HFF-Myc (cell line): ENCODE measurements at regions not wholly inside any gene's neighbourhood (a gene's known extent, or its start where the extent isn't known, plus 50 kb on each side); places are given as distances from the start of the nearest gene placed in this dataset.

Experiments used
- DNase-seq: peaks from one replicate; pipeline ENCODE4 v3.0.0-alpha.2; 2011; ENCODE audit warnings: low read depth; ENCODE audit errors: extremely low read depth
- H3K4me3 ChIP-seq: replicated peaks from 2 replicates; pipeline ENCODE4 v1.5.1; 2011; ENCODE audit warnings: low read depth, mild to moderate bottlenecking, control low read depth, low read length
- CTCF ChIP-seq: IDR thresholded peaks from 2 replicates; pipeline ENCODE4 v1.5.1; 2012; ENCODE audit warnings: mild to moderate bottlenecking, low read depth, low read length, control low read depth; ENCODE audit errors: missing control alignments

- H3K4me3 ChIP-seq, result no peak overlapping the region
- no peak for DNase-seq
- TF ChIP-seq CTCF, result no peak
Measured at GRCh38 chr6:66687611-66688140, 980.6 kb upstream of the EYS start.

- no peak overlapping the region for H3K4me3 ChIP-seq
- no peak for TF ChIP-seq CTCF
- DNase-seq, result no peak
Measured at GRCh38 chr6:66675906-66676305, 968.9 kb upstream of the EYS start.

DNA sequence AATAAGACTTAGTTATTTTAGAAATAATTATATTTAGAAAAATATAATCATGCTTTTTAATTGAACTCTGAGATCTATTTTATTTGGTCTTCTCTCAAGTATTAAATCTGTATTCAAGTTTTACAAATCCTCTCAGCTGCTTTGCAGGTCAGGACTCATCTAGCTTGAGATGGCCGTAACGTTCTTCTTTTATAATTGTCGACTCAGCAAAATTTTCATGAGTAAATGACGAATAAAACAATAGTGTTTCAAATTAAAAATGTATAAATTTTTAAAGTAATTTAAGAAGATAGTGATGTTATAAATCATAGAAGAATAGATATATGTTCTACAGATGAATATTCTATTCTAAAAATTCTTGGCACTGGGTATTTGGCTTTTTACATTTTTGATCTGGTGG lies 957.1 kb upstream of the EYS start:
- no peak overlapping the region for H3K4me3 ChIP-seq
- no peak for DNase-seq
- TF ChIP-seq CTCF, result no peak

GRCh38 chr6:66662721-66663507 lies 955.9 kb upstream of the EYS start:
- no peak overlapping the region for H3K4me3 ChIP-seq
- no peak for TF ChIP-seq CTCF
- no peak for DNase-seq

DNA sequence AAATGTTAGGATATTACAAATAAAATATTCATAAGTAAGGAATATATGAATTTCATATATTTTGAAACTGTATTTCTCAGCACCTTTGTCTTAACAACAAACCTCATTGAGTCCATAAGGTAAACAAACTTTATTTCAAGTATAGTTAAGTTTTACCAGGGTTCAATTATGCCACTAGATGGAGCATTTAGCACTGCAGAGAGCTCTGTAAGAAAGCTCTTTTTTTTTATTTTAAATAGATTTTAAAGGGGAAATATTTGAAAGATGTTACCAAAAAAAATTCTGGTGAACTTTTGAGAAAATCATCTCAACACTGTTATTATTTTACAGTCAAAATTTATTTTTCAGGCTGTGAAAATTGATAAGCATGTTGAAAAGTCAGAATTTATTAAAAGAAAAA lies 955.2 kb upstream of the EYS start:
- no peak for TF ChIP-seq CTCF
- no peak for DNase-seq
- no peak overlapping the region for H3K4me3 ChIP-seq

DNA sequence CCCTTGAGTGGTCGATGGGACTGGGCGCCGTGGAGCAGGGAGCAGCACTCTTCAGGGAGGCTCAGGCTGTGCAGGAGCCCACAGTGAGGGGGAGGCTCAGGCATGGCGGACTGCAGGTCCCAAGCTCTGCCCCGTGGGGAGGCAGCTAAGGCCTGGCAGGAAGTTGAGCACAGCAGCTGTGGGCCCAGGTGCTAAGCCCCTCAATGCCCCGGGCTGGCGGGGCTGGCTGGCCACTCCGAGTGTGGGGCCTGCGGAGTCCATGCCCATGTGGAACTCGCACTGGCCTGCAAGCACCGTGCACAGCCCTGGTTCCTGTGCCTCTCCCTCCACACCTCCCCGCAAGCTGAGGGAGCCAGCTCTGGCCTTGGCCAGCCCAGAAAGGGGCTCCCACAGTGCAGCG lies 948.4 kb upstream of the EYS start:
- H3K4me3 ChIP-seq, result no peak overlapping the region
- DNase-seq, result no peak
- TF ChIP-seq CTCF, result no peak
